Stomach (tissue), 4 donors: ENCODE measurements at regions not wholly inside any gene's neighbourhood (a gene's known extent, or its start where the extent isn't known, plus 50 kb on each side); places are given as distances from the start of the nearest gene placed in this dataset.

Source experiments
- CTCF ChIP-seq, 7 experiments: fragments of 450-650 bp in 4 of 7; fragments of 200-600 bp in 3 of 7; sonication (generic) in 3 of 7; IDR thresholded peaks; one replicate each; pipeline ENCODE4 v1.5.1; 2016 to 2019; ENCODE audit warnings: antibody characterized with exemption in 7 of 7, control low read depth in 2 of 7, mild to moderate bottlenecking in 1 of 7
- POLR2A ChIP-seq, 4 donors: fragments of 450-650 bp; IDR thresholded peaks; one replicate each; pipeline ENCODE4 v1.6.1; 2016; ENCODE audit warnings: antibody characterized with exemption in 4 of 4, control low read depth in 2 of 4, mild to moderate bottlenecking in 1 of 4, moderate library complexity in 1 of 4
- POLR2AphosphoS5 ChIP-seq, 3 donors: sonication (generic); formaldehyde crosslinking; IDR thresholded peaks; one replicate each; pipeline ENCODE4 v1.6.1; 2016; ENCODE audit warnings: antibody characterized with exemption in 3 of 3

GRCh38 chr1:79775402-79775801 lies 768.9 kb upstream of the ADGRL4 start:
- no peak for TF ChIP-seq CTCF (IDR thresholded peaks at IDR 0.05)
- TF ChIP-seq POLR2A (IDR thresholded peaks at IDR 0.05), result no peak
- TF ChIP-seq POLR2AphosphoS5 (IDR thresholded peaks at IDR 0.05), result no peak
